OCI-LY3 (cell line): ENCODE measurements at regions not wholly inside any gene's neighbourhood (a gene's known extent, or its start where the extent isn't known, plus 50 kb on each side); places are given as distances from the start of the nearest gene placed in this dataset.

Source experiments
- H2AFZ ChIP-seq: fragments of 200-600, 300-600 bp; shearing (Covaris generic); 2 replicates; pipeline ENCODE4 v1.6.0; 2014; ENCODE audit warnings: antibody characterized with exemption, low read depth, low read length
- H3K27ac ChIP-seq: fragments of 200-600, 300-600 bp; sonication (generic); 2 replicates; pipeline ENCODE4 v1.5.1; 2014; ENCODE audit warnings: mild to moderate bottlenecking, low read length, moderate library complexity, mixed read lengths
- H3K27me3 ChIP-seq: fragments of 200-600, 300-600 bp; sonication (generic); 2 replicates; pipeline ENCODE4 v1.6.1; 2014; ENCODE audit warnings: low read depth, low read length, mixed read lengths
- H3K36me3 ChIP-seq: fragments of 200-600, 300-600 bp; sonication (generic); replicated peaks from 2 replicates; pipeline ENCODE3; 2014; ENCODE audit warnings: low read depth, low read length, mixed read lengths
- H3K4me1 ChIP-seq: fragments of 300-600, 200-600 bp; sonication (generic); 2 replicates; pipeline ENCODE4 v1.6.1; 2014; ENCODE audit warnings: low read length, mixed read lengths
- H3K4me2 ChIP-seq: fragments of 200-600, 300-600 bp; sonication (generic); 2 replicates; pipeline ENCODE4 v1.6.1; 2014; ENCODE audit warnings: low read length, mixed read lengths
- H3K4me3 ChIP-seq: fragments of 300-600, 200-600 bp; sonication (generic); 2 replicates; pipeline ENCODE4 v1.5.1; 2014; ENCODE audit warnings: antibody characterized with exemption, mild to moderate bottlenecking, low read length, moderate library complexity
- H3K79me2 ChIP-seq: fragments of 300-600, 200-600 bp; shearing (Covaris generic); 2 replicates; pipeline ENCODE4 v1.6.1; 2014; ENCODE audit warnings: mild to moderate bottlenecking, low read length, mixed read lengths
- H3K9ac ChIP-seq: fragments of 300-600, 200-600 bp; shearing (Covaris generic); 2 replicates; pipeline ENCODE4 v1.6.0; 2014; ENCODE audit warnings: mild to moderate bottlenecking, low read length, moderate library complexity
- H3K9me3 ChIP-seq: fragments of 200-600, 300-600 bp; shearing (Covaris generic); 2 replicates; pipeline ENCODE4 v1.6.1; 2014; ENCODE audit warnings: low read length, mixed read lengths; ENCODE audit not compliant: insufficient read depth
- H4K20me1 ChIP-seq: fragments of 200-600, 300-600 bp; sonication (generic); 2 replicates; pipeline ENCODE4 v1.6.1; 2016; ENCODE audit warnings: low read length, mixed read lengths; ENCODE audit not compliant: insufficient read depth
- EZH2phosphoT487 ChIP-seq: fragments of 200-600 bp; shearing (Covaris generic); IDR thresholded peaks from 2 replicates; pipeline ENCODE4 v1.6.1; 2018; ENCODE audit warnings: antibody characterized with exemption, mixed run types, low read depth
- TF ChIP-seq, protein P1 (sequence below): fragments of 200-600, 300-600 bp; sonication (generic); IDR thresholded peaks from 2 replicates; pipeline ENCODE4 v1.5.1; 2014; ENCODE audit warnings: antibody characterized with exemption, low read length, low read depth

DNA sequence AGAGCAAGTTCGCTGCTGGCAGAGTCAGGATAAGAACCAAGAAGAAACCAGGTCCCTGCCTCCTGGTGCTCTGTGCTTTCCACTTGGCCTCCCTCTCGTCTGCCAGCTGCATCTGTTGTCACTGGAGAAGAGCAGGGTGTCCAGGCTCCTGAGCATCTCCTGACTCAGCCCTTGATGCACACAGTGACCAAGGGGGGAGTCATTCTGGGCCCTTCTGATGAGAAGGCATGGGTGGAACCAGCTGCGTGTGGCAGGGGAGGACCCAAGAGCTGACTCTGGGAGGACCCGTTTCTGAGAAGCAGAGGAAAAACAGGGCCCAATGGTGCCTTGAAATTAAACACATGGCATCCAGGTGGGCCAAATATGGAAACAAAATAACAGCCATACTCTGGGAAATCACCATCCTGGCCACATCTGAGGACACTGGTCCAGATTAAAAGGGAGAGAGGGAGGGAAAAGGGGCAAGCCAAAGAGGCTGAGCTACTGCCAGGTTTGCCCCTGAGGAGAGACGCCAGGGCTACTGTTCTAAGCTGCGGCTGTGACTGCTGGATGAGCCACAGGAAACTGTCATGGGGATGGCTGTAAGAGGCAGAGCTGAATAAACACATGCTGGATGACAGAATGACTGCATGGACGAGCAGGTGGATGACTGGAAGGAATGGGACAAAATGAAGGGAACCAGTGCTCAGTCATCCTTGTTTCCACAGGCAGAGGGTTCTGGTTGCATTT, 58.1 kb upstream of the CA12 start:
- Histone ChIP-seq H2AFZ (no peak overlapping the region), H3K4me1 (no peaks in the 10 kb centered on the region), H3K36me3 (no peaks in the 10 kb centered on the region), H3K4me3 (no peak overlapping the region), H3K9ac (no peak overlapping the region), H3K79me2 (no peaks in the 10 kb centered on the region), H3K27me3 (peaks cover 10% of the 10 kb centered on the region; the same call in 1 of the 2 replicates), H3K9me3 (no peaks in the 10 kb centered on the region), H4K20me1 (no peaks in the 10 kb centered on the region), H3K27ac (no peak overlapping the region), H3K4me2 (no peak overlapping the region)
- no peak for TF ChIP-seq EZH2phosphoT487

DNA sequence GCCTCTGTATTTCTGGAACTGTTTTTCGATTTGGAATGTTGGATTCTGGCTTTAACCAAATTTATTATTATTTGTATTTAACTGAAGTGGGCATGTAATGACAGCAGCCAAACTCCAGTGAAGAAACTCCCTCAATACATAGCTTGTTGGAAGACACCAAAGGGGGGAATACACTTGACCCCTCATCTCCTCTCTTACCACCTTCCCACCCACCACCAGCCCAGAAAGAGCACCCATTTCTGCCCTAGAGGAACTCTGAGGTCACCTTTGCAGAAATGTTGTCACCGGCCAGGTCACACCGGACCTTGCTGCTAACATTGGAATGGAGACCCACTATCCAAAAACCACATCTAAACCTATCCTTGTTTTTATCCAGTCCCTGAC, 58.6 kb upstream of the CA12 start:
- H3K4me3 ChIP-seq, result no peak overlapping the region
- H3K4me1 ChIP-seq, result no peaks in the 10 kb centered on the region
- no peak overlapping the region for H3K27ac ChIP-seq
- H3K79me2 ChIP-seq, result no peaks in the 10 kb centered on the region
- H4K20me1 ChIP-seq, result no peaks in the 10 kb centered on the region
- TF ChIP-seq EZH2phosphoT487, result no peak
- TF ChIP-seq, protein P1, sequence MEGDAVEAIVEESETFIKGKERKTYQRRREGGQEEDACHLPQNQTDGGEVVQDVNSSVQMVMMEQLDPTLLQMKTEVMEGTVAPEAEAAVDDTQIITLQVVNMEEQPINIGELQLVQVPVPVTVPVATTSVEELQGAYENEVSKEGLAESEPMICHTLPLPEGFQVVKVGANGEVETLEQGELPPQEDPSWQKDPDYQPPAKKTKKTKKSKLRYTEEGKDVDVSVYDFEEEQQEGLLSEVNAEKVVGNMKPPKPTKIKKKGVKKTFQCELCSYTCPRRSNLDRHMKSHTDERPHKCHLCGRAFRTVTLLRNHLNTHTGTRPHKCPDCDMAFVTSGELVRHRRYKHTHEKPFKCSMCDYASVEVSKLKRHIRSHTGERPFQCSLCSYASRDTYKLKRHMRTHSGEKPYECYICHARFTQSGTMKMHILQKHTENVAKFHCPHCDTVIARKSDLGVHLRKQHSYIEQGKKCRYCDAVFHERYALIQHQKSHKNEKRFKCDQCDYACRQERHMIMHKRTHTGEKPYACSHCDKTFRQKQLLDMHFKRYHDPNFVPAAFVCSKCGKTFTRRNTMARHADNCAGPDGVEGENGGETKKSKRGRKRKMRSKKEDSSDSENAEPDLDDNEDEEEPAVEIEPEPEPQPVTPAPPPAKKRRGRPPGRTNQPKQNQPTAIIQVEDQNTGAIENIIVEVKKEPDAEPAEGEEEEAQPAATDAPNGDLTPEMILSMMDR, result no peak
- H3K27me3 ChIP-seq, result peaks cover 11% of the 10 kb centered on the region; the same call in 1 of the 2 replicates
- no peak overlapping the region for H2AFZ ChIP-seq
- H3K36me3 ChIP-seq, result no peaks in the 10 kb centered on the region
- no peaks in the 10 kb centered on the region for H3K9me3 ChIP-seq
- no peak overlapping the region for H3K4me2 ChIP-seq
- no peak overlapping the region for H3K9ac ChIP-seq

DNA sequence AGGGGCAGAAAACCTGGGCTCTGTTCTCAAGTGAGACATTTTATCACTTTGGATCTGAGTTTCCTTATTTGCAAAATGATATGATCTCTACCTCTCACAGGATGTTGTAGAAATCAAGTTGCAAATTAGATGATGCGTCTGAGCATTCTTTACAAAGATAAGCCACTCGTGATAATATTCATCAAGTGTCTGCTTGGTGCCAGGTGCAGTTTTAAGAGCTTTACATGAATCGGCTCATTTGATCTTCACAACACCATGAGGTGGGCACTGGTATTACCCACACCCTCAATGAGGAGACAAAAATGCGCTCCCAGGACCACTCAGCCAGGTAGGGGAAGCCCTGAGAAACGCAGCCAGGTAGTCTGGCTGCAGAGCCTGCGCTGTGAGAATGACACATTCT, 59.1 kb upstream of the CA12 start:
- H3K27ac ChIP-seq, result no peak overlapping the region
- no peaks in the 10 kb centered on the region for H3K9me3 ChIP-seq
- H3K4me1 ChIP-seq, result no peaks in the 10 kb centered on the region
- H3K9ac ChIP-seq, result no peak overlapping the region
- peaks cover 11% of the 10 kb centered on the region; the same call in 1 of the 2 replicates for H3K27me3 ChIP-seq
- TF ChIP-seq, protein P1, result no peak
- TF ChIP-seq EZH2phosphoT487, result no peak
- H4K20me1 ChIP-seq, result no peaks in the 10 kb centered on the region
- H3K4me3 ChIP-seq, result no peak overlapping the region
- no peaks in the 10 kb centered on the region for H3K79me2 ChIP-seq
- H2AFZ ChIP-seq, result no peak overlapping the region
- H3K36me3 ChIP-seq, result no peaks in the 10 kb centered on the region
- H3K4me2 ChIP-seq, result no peak overlapping the region

DNA sequence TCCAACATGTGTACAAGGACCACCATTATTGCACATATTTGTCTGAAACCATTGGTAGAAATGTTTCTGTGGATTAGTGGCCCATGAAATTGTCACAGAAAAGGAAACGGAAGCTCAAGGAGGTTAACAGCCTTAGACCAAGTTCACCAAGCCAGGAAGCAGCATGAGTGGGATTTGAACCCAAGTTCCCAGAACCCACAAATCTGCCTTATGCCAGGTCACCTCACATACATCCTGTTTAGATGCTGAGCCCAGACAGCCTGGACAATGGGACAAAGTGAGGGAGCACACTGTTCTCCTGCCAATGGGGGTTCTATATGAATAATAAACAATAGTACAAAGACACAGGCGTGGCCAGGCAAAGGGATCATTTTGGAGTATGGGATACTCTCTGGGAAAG, 59.6 kb upstream of the CA12 start:
- Histone ChIP-seq H3K27me3 (peaks cover 11% of the 10 kb centered on the region; the same call in 1 of the 2 replicates), H3K36me3 (no peaks in the 10 kb centered on the region), H3K79me2 (no peaks in the 10 kb centered on the region), H3K9me3 (no peaks in the 10 kb centered on the region), H3K4me1 (no peaks in the 10 kb centered on the region), H4K20me1 (no peaks in the 10 kb centered on the region), H3K9ac (no peak overlapping the region), H2AFZ (no peak overlapping the region), H3K4me2 (no peak overlapping the region), H3K27ac (no peak overlapping the region), H3K4me3 (no peak overlapping the region)
- TF ChIP-seq, protein P1, result no peak
- TF ChIP-seq EZH2phosphoT487, result no peak
